ENCODE measurements at regions not wholly inside any gene's neighbourhood (a gene's known extent, or its start where the extent isn't known, plus 50 kb on each side); places are given as distances from the start of the nearest gene placed in this dataset.
"Not testable (repeated sequence)": the region's sequence is repeated elsewhere in the genome, so short reads cannot be mapped to it uniquely, and the experiment has no call there.

DNA sequence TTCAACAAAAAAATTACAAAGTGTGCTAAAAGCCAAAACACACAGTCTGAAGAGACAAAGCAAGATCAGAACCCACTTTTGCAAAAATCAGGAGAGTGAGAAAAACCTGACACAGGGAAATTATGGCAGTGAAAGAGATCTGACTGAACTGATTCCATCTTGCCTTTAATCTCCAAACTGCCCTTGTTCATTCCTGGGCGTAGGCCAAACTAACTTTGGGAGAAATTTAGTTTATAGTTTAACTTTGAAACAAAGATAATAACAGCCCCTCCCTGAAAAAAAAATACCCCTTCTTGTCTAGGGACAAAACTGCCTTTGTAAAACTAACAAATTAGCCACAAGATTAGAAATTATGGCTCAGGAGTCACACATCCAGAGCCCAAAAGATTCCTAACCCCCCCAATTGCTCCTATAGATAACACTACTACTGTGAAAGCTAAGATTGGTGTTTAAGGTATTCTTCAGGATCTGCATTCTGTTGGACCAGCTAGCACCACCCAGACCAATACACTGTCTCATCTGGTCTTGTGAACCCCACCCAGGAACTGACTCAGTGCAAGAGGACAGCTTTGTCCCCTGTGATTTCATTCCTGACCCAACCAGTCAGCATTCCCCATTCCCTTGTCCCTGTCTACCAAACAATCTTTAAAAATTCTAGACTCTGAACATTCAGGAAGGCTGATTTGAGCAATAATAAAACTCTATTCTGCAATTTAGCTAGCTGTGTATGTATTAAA lies 226.1 kb upstream of the SH3BP4 start:
- DNase-seq (ENCODE audit: low read depth, low spot score) = no peak

DNA sequence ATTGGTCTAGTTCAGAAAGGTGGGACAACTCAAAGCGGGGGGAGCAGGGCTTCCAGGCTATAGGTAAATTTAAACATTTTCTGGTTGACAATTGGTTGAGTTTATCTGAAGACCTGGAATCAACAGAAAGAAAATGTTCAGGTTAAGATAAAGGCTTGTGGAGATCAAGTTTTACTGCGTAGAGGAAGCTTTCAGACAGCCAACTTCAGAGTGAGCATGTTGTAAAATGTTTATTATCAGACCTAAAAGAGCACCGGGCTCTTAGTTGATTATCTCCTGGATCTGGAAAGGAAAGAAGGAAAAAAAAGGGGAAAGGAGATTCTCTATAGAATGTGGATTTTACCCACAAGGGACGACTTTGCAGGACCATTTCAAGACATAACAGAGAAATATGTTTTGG lies 227.0 kb upstream of the SH3BP4 start:
- no peak for DNase-seq (ENCODE audit: low read depth, low spot score)

DNA sequence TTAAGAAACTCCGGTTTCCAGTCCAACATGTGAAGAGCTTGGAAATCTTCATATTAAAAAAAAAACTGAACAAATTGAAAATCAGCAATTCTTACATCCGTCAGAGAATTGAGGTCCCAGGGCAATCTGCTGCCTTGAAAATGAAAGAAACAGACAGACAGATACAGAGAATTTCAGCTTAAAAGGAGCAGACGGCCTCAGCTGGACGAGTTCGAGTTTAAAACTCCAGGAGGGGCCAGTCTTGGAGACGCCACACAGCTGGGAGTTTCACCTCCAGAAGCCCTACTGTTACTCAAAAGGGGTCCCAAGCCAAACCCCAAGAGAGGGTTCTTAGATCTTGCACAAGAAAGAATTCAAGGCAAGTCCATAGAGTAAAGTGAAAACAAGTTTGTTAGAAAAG lies 226.5 kb upstream of the ARL4C start:
- no peak for DNase-seq (ENCODE audit: low read depth, low spot score)

DNA sequence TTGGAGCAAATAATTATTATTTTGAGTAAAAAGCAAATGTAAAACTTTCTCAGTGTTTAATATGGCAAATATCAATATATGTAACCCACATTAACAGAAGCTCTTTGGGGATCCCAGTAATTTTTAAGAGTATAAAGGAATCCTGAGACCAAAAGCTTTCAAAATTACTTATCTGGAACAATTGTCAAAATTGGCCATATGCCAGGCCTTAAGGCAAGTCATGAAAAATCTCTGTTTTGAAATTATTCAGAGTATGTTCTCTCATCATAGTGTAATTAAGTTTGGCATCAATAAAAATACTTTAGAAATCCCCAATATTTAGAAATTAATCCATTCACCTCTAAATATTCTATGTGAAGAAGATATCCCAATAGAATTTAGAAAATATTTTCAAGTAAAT lies 225.3 kb upstream of the ARL4C start:
- DNase-seq (ENCODE audit: low read depth, low spot score) = no peak

DNA sequence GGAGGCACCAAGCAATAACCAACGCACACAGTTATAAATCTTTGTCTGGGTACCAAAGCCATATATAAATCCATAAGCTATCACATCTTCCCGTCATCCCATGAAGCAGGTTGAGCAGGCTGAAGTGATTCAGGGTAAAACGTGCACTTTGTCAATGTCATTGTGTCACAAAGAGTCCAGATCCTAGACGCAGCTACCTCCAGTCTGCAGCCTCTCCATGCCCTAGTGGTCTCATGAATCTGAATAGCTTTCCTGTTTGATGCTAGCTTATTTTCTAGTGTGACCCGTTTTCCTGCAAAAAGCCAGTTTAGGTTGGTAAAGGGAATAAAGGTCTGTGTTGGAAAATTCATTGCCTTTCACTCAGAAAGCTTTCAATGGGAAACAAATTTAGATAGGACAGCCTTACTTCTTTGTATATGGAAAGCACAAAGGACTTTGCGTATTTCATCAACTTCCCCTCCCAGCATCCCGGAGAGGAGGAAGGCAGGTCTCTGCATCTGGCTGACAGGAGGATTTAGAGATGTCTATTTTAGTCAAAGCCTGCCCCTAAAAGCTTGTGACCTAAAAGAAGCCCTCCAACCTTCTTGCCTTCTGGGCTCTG lies 222.3 kb upstream of the ARL4C start:
- no peak for DNase-seq (ENCODE audit: low read depth, low spot score)

DNA sequence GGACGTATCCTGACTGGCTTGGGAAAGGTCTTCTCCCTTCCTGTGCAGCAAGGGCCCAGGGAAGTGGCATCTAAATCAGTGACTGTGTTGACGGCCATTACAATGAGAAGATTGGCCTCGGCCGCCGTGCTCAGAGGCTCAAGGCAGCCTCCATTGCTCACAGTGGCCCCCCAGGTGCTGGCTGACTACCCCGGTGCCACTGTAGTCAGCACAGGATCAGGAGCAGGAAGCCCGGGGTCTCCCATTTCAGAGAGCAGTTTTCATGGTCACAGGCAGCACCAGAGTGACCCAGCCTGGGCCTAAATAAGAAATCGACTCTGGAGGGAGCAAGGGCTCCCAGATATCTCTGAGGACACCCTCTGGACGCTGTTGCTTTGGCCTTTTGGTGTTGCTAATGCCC lies 219.4 kb upstream of the ARL4C start:
- no peak for DNase-seq (ENCODE audit: low read depth, low spot score)

DNA sequence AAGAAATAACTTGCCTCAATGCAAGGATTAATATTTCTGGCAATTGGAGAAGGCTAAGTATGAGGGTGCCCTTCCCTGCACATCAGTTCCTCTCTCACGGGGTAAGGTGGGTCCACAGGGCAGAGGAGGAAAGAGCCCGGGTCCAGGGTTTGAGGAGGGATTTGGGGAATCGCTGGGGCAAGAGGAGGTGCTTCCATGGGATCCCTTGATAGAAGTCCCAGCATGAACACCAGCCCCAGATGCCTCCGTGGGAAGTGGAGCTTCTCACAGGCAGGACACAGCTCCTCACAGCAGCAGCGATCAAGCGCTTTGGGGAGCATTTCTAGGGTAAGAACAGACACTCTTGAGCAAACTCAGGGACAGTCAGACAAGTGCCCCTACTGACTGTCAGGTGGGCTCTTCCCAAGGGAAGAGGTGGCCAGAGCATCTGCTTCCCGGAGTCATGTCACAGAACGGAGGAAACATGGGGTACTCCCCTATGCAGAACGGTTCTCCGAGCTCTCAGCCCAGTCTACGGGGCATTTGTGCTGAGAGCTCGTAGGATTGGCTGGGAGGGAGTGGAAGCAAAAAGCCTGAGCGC lies 218.9 kb upstream of the ARL4C start:
- no peak for DNase-seq (ENCODE audit: low read depth, low spot score)

DNA sequence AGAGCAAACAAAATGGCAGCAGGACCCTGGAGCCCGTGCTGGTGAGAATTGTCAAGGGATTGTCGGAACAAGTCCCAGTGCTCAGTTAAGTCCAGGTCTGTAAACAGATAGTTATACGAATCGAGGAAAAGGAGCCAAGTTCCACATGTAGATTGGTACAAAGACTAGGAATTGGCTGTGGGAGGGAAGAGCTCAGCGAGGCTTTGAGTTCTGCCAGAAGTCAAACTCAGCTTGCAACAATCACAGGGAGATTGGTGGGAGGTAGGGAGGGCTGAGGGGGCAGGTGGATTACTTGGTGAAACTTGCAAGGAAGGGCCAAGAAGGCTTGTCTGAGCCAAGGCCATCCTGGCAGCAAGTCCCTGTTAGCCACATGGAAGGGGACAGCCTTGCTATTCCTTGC lies 217.8 kb upstream of the ARL4C start:
- DNase-seq (ENCODE audit: low read depth, low spot score) = no peak

DNA sequence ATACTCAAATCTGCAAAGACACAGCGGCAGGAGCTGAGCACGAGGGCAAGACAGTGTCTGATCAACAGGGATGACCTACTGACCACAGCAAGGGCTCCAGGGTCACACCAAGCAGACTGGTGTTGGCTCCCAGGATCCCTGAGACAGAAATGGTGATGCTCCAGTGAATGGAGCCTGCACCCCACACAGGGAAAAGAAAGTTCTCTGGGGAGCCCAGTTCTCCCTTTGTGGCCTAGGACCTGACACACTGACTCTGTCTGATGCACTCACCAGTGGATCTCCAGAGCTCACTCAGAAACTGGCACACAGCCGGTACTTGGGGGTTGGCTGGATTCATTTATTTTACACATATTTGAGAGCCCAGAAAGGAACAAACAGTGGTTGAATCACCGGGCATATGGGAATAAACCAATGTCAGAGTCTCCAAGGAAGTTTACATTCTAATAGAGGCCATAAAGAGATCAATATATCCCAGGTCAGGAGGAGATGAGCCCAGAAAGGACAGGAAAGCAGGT lies 215.6 kb upstream of the ARL4C start:
- DNase-seq (ENCODE audit: low read depth, low spot score) = no peak

DNA sequence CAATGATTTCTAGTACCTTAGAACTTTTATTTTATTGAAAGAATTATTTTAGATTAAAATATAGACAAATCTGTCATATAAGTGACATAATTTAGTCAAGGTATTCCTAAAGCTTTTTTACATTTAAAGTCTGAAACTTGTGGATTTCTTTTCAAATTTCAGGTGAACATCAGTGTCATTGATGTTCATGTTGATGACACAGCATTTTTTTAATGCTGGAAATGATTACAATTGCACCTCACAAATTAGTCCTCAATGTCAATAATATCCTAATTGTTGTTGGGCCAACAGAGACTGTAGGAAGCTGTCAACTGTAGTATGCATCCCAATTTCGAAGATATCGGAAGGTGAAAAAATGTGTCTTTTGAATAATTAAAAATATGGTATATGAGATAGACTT lies 214.4 kb upstream of the ARL4C start:
- DNase-seq (ENCODE audit: low read depth, low spot score) = no peak

DNA sequence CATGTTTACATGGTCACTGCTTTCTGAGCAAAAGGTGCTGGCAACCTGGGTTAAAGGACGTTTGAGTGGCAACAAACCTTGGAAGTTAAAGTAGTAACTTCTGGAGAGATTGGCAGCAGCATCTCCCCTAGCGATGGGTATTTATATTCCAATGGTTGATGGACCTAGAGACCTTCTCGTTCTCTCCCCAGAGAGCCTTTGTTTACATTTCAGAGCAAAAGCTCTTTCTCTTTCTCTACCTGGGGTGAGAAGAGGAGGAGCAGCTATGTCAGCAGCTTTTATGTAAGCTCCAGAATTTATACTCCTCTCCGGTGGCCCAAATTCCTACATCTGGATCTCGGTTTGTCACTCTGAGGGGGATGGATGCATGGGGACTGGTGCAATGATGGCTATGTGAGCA lies 213.7 kb upstream of the ARL4C start:
- DNase-seq (ENCODE audit: low read depth, low spot score) = no peak

DNA sequence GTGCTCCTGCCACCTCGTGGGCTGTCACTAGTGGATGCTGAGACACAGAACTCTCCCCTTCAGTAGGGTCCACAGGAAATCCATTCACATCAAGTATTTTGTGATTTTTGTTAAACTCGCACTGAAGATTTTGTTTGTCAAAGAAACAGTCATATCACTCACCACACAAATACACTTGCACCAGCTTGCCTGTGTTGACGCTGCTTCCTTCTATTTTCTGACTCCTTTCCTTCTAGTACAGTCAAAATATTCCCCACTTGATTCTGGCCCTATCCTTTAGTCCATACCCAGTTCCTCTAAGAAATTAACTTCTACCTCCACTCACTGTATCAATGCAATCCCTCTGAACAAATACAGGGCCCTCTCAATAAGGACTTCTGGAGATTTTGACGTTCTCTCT lies 213.2 kb upstream of the ARL4C start:
- DNase-seq (ENCODE audit: low read depth, low spot score) = no peak

DNA sequence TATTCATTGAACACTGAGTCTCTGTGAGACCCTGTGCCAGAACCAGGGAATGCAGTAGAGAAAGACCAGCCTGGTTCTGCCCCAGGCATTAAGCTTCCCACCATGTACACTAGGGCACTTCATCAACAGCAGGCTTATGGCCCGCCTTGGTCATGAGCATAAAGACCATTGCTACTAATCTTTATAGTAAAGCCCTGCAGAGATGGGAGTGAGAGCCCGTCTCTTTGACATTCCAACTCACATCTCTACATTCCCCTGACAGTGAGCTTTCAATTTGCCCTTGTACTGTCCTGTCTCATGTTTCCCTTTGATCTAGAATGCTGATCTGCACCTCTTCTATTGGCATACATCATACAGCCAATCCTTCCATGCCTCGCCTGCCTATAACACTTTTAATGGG lies 211.8 kb upstream of the ARL4C start:
- no peak for DNase-seq (ENCODE audit: low read depth, low spot score)

DNA sequence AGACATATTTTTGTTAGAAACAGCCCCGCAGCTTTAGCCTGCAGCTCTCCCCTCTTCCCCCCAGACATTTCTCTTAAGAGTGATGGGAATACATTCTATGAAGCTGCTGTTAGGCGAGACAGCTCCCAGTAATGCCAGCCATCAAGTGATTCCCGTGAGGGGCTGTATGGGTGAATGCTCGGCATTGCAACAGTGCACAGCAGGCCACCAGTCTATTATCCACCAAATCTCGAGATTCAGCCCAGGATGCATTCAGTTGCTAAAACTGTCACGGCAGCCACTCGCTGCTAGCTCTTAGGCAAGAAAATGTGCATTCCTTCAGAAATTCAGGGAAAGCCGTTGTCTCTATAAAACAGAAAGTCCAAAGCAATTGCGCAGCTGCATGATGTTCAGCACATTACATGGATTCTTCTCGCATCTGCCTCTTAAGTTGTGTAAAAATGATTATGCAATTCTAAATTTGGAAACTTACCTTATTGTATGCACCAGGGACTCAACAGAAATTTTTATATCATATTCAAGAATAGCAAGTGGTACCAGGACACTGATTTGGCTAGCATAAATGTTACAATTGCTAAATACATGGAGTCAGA lies 211.3 kb upstream of the ARL4C start:
- DNase-seq (ENCODE audit: low read depth, low spot score) = no peak

DNA sequence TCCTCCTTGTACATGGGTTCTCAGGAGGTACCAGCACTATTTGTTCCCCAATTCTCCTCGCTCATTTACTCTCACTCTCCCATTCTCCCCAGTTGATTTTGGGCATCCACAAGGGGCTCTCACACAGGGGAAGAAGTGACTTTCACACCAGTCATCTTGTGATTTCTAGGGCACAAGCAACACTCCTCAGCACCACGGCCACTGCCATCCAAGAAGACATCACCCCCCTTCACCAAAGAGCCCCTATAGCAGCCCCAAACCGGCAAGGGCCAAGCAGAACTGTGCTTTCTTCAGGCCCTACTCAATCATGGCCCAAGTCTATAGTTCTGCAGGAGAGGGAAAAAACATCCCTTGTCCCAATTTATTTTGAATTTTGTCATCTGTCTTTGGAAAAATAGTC lies 209.2 kb upstream of the ARL4C start:
- no peak for DNase-seq (ENCODE audit: low read depth, low spot score)

DNA sequence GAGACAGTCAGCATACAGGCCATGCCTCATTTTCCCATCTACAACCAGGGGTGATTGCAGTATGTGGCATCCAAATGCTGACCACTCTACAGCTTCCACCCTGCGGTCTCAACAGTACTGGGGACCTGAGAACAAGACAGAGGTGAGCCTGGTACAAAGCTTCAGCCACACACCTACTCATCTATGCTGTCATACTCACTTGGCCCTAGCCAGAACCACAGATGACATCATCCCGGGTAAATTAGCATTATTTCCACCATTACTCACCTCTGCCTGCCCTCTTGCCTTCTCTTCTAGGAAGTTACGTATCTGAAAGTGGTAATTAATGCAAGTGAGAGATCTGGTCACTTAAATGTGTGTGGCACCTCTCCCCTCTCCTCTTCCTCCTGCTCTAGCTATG lies 208.2 kb upstream of the ARL4C start:
- peak; percentile 90 for DNase-seq (ENCODE audit: low read depth, low spot score)

DNA sequence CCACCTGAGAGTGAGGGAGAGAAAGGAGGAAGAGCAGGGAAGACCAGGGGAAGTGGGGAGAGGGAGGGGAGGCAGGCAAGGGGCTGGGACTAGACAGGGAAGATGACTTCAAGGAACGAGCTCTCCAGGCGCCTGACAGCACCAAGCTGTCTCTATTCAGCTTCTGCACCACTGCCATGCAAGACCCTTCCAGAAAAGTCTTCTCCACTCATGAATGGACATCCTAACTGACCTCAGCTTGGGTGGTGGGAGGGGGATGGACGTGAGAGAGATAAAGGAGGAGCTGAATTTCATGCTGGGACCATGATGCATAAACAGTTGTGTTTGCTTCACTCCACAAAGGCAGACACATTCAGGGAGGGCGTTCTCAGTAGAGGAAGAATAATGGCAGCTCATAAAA lies 206.4 kb upstream of the ARL4C start:
- no peak for DNase-seq (ENCODE audit: low read depth, low spot score)

DNA sequence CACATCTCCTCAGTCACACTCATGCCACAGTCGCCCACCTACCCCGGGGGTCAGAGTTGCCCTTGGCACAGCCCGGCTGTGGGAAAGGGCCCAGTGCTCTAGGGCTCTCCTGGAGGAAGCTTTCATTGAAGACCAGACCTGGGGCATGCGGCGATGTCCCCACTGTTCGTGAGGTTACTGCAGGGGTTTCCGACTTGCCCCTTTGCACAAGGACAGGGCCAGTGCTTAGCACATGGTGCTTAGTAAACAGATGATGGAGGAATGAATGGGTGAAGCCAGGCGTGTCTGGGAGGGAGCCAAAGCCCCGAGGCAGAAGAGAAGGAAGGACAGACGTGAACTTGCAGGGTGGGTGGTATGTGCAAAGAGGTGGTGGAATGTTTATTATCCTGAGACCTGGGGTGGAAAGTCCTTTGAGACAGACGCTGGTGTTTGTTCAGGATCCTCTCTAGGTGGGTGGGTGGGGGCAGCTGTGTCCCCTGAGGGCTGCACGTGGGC lies 205.9 kb upstream of the ARL4C start:
- no peak for DNase-seq (ENCODE audit: low read depth, low spot score)

DNA sequence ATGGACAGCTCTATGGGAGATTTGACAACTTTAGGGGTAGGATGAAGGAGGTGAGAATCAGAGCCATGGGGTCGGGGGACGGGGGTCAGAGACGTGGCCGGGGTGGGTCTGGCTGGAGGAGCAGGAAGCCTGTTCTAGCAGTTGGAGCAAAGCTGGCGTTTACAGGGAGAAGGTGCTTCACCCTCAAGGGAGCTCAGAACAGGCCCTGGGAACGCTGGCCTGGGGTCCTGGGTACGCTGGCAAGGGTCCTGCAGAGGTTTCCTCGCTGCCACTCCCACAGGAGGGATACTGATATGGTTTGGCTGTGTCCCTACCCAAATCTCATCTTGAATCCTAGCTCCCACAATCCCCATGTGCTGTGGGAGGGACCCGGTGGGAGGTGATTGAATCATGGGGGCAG lies 205.0 kb upstream of the ARL4C start:
- DNase-seq (ENCODE audit: low read depth, low spot score) = no peak

DNA sequence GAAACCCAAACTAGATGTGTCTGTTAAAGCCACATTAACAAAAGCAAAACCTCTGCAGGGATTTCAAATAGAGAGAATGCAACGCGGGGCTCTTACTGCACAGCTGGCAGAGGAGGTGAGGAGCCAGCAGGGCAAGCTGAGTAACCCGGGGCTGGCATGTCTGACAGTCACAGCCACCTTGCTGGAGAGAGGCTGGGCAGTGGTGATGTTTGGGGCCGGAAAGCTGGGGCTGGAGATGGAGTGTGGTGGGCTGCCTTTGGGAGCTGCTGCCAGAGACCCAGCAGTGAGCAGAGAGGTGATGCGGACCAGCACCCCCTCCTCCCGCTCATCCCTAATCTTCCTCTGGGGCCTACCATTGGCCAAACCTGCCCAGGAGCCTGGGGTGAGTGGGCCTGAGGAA lies 204.5 kb upstream of the ARL4C start:
- no peak for DNase-seq (ENCODE audit: low read depth, low spot score)

DNA sequence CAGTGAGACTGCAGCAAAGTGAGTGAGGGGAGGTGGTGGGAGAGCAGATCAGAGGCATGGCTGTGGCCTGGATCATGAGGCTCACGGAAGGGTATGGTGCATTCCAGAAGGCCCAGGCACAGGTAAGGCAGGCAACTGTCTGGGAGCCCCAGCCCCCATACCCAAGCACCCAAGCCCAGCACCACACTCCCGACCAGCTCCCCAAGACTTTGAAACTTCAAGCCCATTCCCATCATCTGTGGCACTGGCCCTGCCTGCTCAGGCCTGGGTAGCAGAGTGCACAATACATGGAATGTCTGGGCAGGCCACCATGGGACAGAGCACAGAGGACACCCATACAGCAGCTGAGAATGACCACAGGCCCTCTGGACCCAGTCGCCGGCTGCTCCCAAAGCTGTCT lies 202.6 kb upstream of the ARL4C start:
- no peak for DNase-seq (ENCODE audit: low read depth, low spot score)

DNA sequence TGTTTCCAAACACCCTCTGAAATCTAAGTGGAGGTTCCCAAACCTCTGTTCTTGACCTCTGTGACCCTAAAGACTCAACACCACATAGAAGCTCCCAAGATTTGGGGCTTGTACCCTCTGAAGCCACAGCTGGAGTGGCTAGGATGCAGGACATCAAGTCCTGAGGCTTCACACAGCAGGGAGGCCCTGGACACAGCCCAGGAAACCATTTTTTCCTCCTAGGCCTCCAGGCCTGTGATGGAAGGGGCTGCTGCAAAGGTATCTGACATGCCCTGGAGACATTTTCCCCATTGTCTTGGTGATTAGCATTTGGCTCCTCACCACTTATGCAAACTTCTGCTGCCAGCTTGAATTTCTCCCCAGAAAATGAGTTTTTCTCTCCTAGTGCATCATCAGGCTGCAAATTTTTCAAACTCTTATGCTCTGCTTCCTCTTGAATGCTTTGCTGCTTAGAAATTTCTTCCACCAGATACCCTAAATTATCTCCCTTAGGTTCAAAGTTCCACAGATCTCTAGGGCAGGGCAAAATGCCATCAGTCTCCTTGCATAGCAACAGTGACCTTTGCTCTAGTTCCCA lies 200.5 kb upstream of the ARL4C start:
- DNase-seq (ENCODE audit: low read depth, low spot score) = not testable (repeated sequence)
